MM.1S (cell line): ENCODE measurements at regions not wholly inside any gene's neighbourhood (a gene's known extent, or its start where the extent isn't known, plus 50 kb on each side); places are given as distances from the start of the nearest gene placed in this dataset.

ENCODE experiments used
- DNase-seq: peaks from one replicate; pipeline ENCODE4 v3.0.0-alpha.2; 2015
- H2AFZ ChIP-seq: fragments of 300-600 bp; sonication (generic); 2 replicates; pipeline ENCODE4 v1.6.0; 2016; ENCODE audit warnings: antibody characterized with exemption, low read length
- H3F3A ChIP-seq: fragments of 300-600 bp; sonication (generic); 2 replicates; pipeline ENCODE4 v1.6.1; 2016; ENCODE audit warnings: mild to moderate bottlenecking, antibody characterized with exemption, low read length, moderate library complexity, mixed read lengths; ENCODE audit not compliant: insufficient read depth
- H3K27ac ChIP-seq: fragments of 300-600 bp; sonication (generic); 2 replicates; pipeline ENCODE4 v1.5.1; 2016; ENCODE audit warnings: mild to moderate bottlenecking, low read length
- H3K27me3 ChIP-seq: fragments of 300-600 bp; sonication (generic); replicated peaks from 2 replicates; pipeline ENCODE4 v1.6.0; 2016; ENCODE audit warnings: low read length; ENCODE audit not compliant: insufficient read depth
- H3K36me3 ChIP-seq: fragments of 300-600 bp; sonication (generic); replicated peaks from 2 replicates; pipeline ENCODE4 v1.6.1; 2016; ENCODE audit warnings: mild to moderate bottlenecking, low read length, mixed read lengths; ENCODE audit not compliant: insufficient read depth
- H3K4me1 ChIP-seq: fragments of 300-600 bp; sonication (generic); 2 replicates; pipeline ENCODE4 v1.6.1; 2016; ENCODE audit warnings: low read length, mixed read lengths
- H3K4me2 ChIP-seq: fragments of 300-600 bp; sonication (generic); 2 replicates; pipeline ENCODE4 v1.6.0; 2016; ENCODE audit warnings: low read depth, low read length
- H3K4me3 ChIP-seq: fragments of 300-600 bp; sonication (generic); 2 replicates; pipeline ENCODE4 v1.5.1; 2016; ENCODE audit warnings: low read length, mixed read lengths
- H3K79me2 ChIP-seq: fragments of 300-600 bp; sonication (generic); 2 replicates; pipeline ENCODE4 v1.6.1; 2016; ENCODE audit warnings: mixed run types, low read length, mixed read lengths
- H3K9ac ChIP-seq: fragments of 300-600 bp; sonication (generic); 2 replicates; pipeline ENCODE4 v1.6.1; 2016; ENCODE audit warnings: low read length, mixed read lengths
- H3K9me2 ChIP-seq: fragments of 300-600 bp; sonication (generic); replicated peaks from 2 replicates; pipeline ENCODE4 v1.6.1; 2016; ENCODE audit warnings: mild to moderate bottlenecking, low read length, mixed read lengths; ENCODE audit not compliant: insufficient read depth
- H3K9me3 ChIP-seq: fragments of 300-600 bp; sonication (generic); replicated peaks from 2 replicates; pipeline ENCODE4 v1.6.1; 2016; ENCODE audit warnings: mild to moderate bottlenecking, low read length, mixed read lengths; ENCODE audit not compliant: insufficient read depth
- H4K20me1 ChIP-seq: fragments of 300-600 bp; sonication (generic); 2 replicates; pipeline ENCODE4 v1.6.1; 2016; ENCODE audit warnings: mild to moderate bottlenecking, low read length, moderate library complexity, mixed read lengths; ENCODE audit not compliant: insufficient read depth
- CTCF ChIP-seq: fragments of 300-600 bp; sonication (generic); IDR thresholded peaks from 2 replicates; pipeline ENCODE4 v1.5.1; 2016; ENCODE audit warnings: antibody characterized with exemption, low read length, mixed read lengths
- EZH2 ChIP-seq: fragments of 300-600 bp; sonication (generic); optimal IDR thresholded peaks from 2 replicates; pipeline ENCODE3; 2017; ENCODE audit warnings: low read depth, mild to moderate bottlenecking, antibody characterized with exemption, low read length, mixed read lengths
- EZH2phosphoT487 ChIP-seq: fragments of 300-600 bp; sonication (generic); IDR thresholded peaks from 2 replicates; pipeline ENCODE4 v1.6.1; 2018; ENCODE audit warnings: antibody characterized with exemption, low read length

GRCh38 chr5:79875230-79875629, 115.8 kb downstream of the MTX3 start:
- Histone ChIP-seq H2AFZ (no peak overlapping the region), H3K9me2 (no peaks in the 10 kb centered on the region), H3F3A (no peaks in the 10 kb centered on the region), H3K79me2 (no peaks in the 10 kb centered on the region), H3K9me3 (no peaks in the 10 kb centered on the region), H3K4me2 (no peak overlapping the region), H3K27ac (no peak overlapping the region), H4K20me1 (no peaks in the 10 kb centered on the region), H3K4me3 (no peak overlapping the region), H3K9ac (no peak overlapping the region), H3K27me3 (no peaks in the 10 kb centered on the region), H3K36me3 (no peaks in the 10 kb centered on the region), H3K4me1 (no peaks in the 10 kb centered on the region)
- DNase-seq = no peak
- TF ChIP-seq EZH2 (no peak), CTCF (no peak), EZH2phosphoT487 (no peak)

GRCh38 chr5:79873187-79873586, 117.9 kb downstream of the MTX3 start:
- H3K36me3 ChIP-seq = no peaks in the 10 kb centered on the region
- H4K20me1 ChIP-seq = no peaks in the 10 kb centered on the region
- H3K9ac ChIP-seq = no peak overlapping the region
- no peaks in the 10 kb centered on the region for H3K79me2 ChIP-seq
- no peak for DNase-seq
- no peak overlapping the region for H3K4me2 ChIP-seq
- H3K9me3 ChIP-seq = no peaks in the 10 kb centered on the region
- no peaks in the 10 kb centered on the region for H3K4me1 ChIP-seq
- no peaks in the 10 kb centered on the region for H3K27me3 ChIP-seq
- H3F3A ChIP-seq = no peaks in the 10 kb centered on the region
- TF ChIP-seq EZH2phosphoT487 = no peak
- no peak for TF ChIP-seq CTCF
- no peak for TF ChIP-seq EZH2
- no peaks in the 10 kb centered on the region for H3K9me2 ChIP-seq
- H3K27ac ChIP-seq = no peak overlapping the region
- no peak overlapping the region for H2AFZ ChIP-seq
- no peak overlapping the region for H3K4me3 ChIP-seq

GRCh38 chr5:79872291-79872690, 118.8 kb downstream of the MTX3 start:
- Histone ChIP-seq H3K27me3 (no peaks in the 10 kb centered on the region), H3F3A (no peaks in the 10 kb centered on the region), H3K9me3 (no peaks in the 10 kb centered on the region), H3K4me1 (no peaks in the 10 kb centered on the region), H3K79me2 (no peaks in the 10 kb centered on the region), H4K20me1 (no peaks in the 10 kb centered on the region), H2AFZ (no peak overlapping the region), H3K9me2 (no peaks in the 10 kb centered on the region), H3K27ac (no peak overlapping the region), H3K4me3 (no peak overlapping the region), H3K4me2 (no peak overlapping the region), H3K36me3 (no peaks in the 10 kb centered on the region), H3K9ac (no peak overlapping the region)
- no peak for DNase-seq
- TF ChIP-seq EZH2 (no peak), CTCF (no peak), EZH2phosphoT487 (no peak)
